PFSK-1 (cell line): ENCODE measurements at regions not wholly inside any gene's neighbourhood (a gene's known extent, or its start where the extent isn't known, plus 50 kb on each side); places are given as distances from the start of the nearest gene placed in this dataset.

Experiments
- FOXP2 ChIP-seq: optimal IDR thresholded peaks from 2 replicates; pipeline ENCODE3; 2011; ENCODE audit warnings: borderline replicate concordance, control low read depth, inconsistent platforms; ENCODE audit not compliant: insufficient read depth; ENCODE audit errors: extremely low read length, extremely low read depth
- POLR2AphosphoS5 ChIP-seq: IDR thresholded peaks from 2 replicates; pipeline ENCODE4 v1.6.1; 2012; ENCODE audit warnings: low read depth, mild to moderate bottlenecking, control low read depth, low read length, moderate library complexity
- REST ChIP-seq, 2 experiments: IDR thresholded peaks; 2 replicates each; pipeline versions ENCODE4 v1.6.1 to v1.8.0; 2011 to 2012; ENCODE audit warnings: low read depth in 2 of 2, low read length in 2 of 2, control low read depth in 1 of 2, inconsistent platforms in 1 of 2, mild to moderate bottlenecking in 1 of 2, moderate library complexity in 1 of 2; ENCODE audit not compliant: insufficient read depth in 1 of 2
- SIN3A ChIP-seq: IDR thresholded peaks from 2 replicates; pipeline ENCODE4 v1.6.1; 2012; ENCODE audit warnings: mild to moderate bottlenecking, low read length, moderate library complexity, borderline replicate concordance; ENCODE audit not compliant: insufficient read depth
- TAF1 ChIP-seq: IDR thresholded peaks from 2 replicates; pipeline ENCODE4 v1.6.1; 2012; ENCODE audit warnings: low read length, control low read depth, borderline replicate concordance; ENCODE audit not compliant: insufficient read depth

DNA sequence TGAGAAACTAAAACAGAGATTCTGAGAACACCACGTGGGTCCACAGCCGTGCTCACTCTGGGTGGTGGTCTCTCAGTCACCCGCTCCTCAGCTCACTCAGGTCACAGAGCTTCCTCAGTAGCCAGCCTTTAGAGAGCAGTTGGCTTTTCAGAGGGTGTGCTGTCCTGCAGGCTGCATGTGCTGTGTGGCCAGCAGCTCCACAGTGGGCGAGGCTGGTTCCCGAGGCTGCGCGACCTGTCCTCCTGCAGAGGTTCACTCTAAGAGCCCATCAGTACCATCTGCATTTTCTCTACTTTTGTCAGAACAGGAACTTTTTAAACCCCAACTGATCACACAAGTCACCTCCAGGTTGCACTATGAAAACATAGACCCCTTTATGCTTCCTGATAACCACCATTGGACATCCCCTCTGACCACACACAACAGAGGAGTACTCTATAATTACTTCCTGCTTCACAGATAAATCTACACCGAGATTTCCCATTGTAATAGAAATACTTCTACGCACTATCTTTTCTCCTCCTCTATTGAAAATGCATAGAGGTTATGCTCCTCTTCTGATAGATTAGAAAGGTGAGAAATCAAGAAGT, 93.1 kb downstream of the GYPC start:
- TF ChIP-seq POLR2AphosphoS5: no peak
- TF ChIP-seq REST (IDR thresholded peaks at IDR 0.05; ENCODE audit: insufficient read depth in 1 of 2, low read depth in 2 of 2, low read length in 2 of 2): no peak
- TF ChIP-seq TAF1: no peak
- TF ChIP-seq SIN3A: no peak
- no peak for TF ChIP-seq FOXP2
